ENCODE measurements at regions not wholly inside any gene's neighbourhood (a gene's known extent, or its start where the extent isn't known, plus 50 kb on each side); places are given as distances from the start of the nearest gene placed in this dataset.

DNA sequence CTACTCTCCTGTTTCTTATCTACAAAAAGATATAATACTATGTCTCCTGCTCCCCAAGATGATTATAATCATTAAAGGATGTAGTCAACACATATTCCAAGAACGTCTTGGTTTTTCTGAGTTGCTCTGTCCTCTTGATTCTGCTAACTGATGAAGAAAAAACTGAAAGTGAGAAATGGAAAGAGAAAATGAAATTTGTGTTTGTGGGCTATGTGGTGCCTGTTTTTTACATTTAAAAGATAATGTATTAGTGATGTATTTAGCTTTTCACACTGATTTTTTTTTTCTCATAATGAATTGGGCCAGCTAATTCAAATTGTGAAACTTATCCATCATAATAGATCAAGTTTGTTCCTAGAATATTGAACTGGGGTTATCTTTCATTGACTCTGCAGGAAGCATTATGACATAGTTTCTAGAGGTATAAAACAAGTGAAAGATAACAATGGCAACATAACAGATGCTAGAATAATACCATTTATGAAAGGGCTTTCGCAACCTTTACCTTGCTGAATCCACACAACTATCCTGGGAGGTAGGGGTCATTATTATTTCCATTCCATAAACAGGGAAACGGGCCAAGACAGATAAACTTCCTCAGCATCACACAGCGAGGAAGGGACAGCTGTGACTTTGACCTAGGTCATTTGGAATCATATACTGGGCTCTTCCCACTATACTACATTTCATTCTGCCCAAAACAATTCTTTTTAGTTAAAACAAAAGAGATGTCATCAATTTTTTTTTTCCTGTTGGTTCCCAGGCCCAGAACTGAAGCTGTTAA is 336.7 kb downstream of the GJA1 start:
- TF ChIP-seq, protein P1, sequence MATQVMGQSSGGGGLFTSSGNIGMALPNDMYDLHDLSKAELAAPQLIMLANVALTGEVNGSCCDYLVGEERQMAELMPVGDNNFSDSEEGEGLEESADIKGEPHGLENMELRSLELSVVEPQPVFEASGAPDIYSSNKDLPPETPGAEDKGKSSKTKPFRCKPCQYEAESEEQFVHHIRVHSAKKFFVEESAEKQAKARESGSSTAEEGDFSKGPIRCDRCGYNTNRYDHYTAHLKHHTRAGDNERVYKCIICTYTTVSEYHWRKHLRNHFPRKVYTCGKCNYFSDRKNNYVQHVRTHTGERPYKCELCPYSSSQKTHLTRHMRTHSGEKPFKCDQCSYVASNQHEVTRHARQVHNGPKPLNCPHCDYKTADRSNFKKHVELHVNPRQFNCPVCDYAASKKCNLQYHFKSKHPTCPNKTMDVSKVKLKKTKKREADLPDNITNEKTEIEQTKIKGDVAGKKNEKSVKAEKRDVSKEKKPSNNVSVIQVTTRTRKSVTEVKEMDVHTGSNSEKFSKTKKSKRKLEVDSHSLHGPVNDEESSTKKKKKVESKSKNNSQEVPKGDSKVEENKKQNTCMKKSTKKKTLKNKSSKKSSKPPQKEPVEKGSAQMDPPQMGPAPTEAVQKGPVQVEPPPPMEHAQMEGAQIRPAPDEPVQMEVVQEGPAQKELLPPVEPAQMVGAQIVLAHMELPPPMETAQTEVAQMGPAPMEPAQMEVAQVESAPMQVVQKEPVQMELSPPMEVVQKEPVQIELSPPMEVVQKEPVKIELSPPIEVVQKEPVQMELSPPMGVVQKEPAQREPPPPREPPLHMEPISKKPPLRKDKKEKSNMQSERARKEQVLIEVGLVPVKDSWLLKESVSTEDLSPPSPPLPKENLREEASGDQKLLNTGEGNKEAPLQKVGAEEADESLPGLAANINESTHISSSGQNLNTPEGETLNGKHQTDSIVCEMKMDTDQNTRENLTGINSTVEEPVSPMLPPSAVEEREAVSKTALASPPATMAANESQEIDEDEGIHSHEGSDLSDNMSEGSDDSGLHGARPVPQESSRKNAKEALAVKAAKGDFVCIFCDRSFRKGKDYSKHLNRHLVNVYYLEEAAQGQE (IDR thresholded peaks at IDR 0.05; ENCODE audit: insufficient replicate concordance, low read depth), result no peak
- TF ChIP-seq, protein P2, sequence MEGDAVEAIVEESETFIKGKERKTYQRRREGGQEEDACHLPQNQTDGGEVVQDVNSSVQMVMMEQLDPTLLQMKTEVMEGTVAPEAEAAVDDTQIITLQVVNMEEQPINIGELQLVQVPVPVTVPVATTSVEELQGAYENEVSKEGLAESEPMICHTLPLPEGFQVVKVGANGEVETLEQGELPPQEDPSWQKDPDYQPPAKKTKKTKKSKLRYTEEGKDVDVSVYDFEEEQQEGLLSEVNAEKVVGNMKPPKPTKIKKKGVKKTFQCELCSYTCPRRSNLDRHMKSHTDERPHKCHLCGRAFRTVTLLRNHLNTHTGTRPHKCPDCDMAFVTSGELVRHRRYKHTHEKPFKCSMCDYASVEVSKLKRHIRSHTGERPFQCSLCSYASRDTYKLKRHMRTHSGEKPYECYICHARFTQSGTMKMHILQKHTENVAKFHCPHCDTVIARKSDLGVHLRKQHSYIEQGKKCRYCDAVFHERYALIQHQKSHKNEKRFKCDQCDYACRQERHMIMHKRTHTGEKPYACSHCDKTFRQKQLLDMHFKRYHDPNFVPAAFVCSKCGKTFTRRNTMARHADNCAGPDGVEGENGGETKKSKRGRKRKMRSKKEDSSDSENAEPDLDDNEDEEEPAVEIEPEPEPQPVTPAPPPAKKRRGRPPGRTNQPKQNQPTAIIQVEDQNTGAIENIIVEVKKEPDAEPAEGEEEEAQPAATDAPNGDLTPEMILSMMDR (IDR thresholded peaks at IDR 0.05; ENCODE audit: insufficient read depth, low read length), result no peak
- no peak for TF ChIP-seq GABPA (IDR thresholded peaks at IDR 0.05; ENCODE audit: low read depth)
